Keratinocyte (primary cell): ENCODE measurements at regions not wholly inside any gene's neighbourhood (a gene's known extent, or its start where the extent isn't known, plus 50 kb on each side); places are given as distances from the start of the nearest gene placed in this dataset.

Experiments used
- DNase-seq: peaks from one replicate; pipeline ENCODE4 v3.0.0-alpha.2; 2011; ENCODE audit warnings: low read depth, missing footprints, low spot score
- FAIRE-seq: peaks from 2 replicates; lab custom pipeline; 2011; peaks lifted over from hg19 to GRCh38; lab: Jason Lieb, UNC
- H2AFZ ChIP-seq: 2 replicates; pipeline ENCODE4 v1.6.0; 2012; ENCODE audit warnings: low read length, control low read depth, inconsistent platforms; ENCODE audit not compliant: control insufficient read depth
- H3K27ac ChIP-seq: 2 replicates; pipeline ENCODE4 v1.5.1; 2011; ENCODE audit warnings: low read length; ENCODE audit not compliant: control insufficient read depth, insufficient read depth
- H3K27me3 ChIP-seq: 3 replicates; pipeline ENCODE4 v1.6.0; 2011; ENCODE audit warnings: low read length; ENCODE audit not compliant: control insufficient read depth, insufficient read depth; ENCODE audit errors: extremely low read depth
- H3K36me3 ChIP-seq, 2 experiments: 2 replicates in 1 of 2; 3 replicates in 1 of 2; pipeline ENCODE4 v1.5.1; 2011; ENCODE audit warnings: low read length in 2 of 2, mild to moderate bottlenecking in 1 of 2; ENCODE audit not compliant: control insufficient read depth in 2 of 2, insufficient read depth in 2 of 2; ENCODE audit errors: extremely low read depth in 1 of 2
- H3K4me1 ChIP-seq: 3 replicates; pipeline ENCODE4 v1.5.1; 2011; ENCODE audit warnings: low read length; ENCODE audit not compliant: control insufficient read depth, insufficient read depth; ENCODE audit errors: extremely low read depth
- H3K4me2 ChIP-seq: 3 replicates; pipeline ENCODE4 v1.6.0; 2011; ENCODE audit warnings: low read depth, low read length; ENCODE audit not compliant: control insufficient read depth, insufficient read depth; ENCODE audit errors: extremely low read depth
- H3K4me3 ChIP-seq, 3 experiments: fragments of 200-600 bp in 1 of 3; sonication (generic) in 1 of 3; 2 replicates in 2 of 3; 3 replicates in 1 of 3; pipeline ENCODE4 v1.5.1; 2011 to 2016; ENCODE audit warnings: low read length in 3 of 3, mild to moderate bottlenecking in 3 of 3, control low read depth in 2 of 3, inconsistent platforms in 1 of 3, low read depth in 1 of 3, mixed read lengths in 1 of 3, mixed run types in 1 of 3, moderate library complexity in 1 of 3; ENCODE audit not compliant: control insufficient read depth in 2 of 3, insufficient read depth in 2 of 3; ENCODE audit errors: extremely low read depth in 1 of 3
- H3K79me2 ChIP-seq: 2 replicates; pipeline ENCODE4 v1.6.0; 2012; ENCODE audit warnings: low read length; ENCODE audit not compliant: control insufficient read depth, insufficient read depth
- H3K9ac ChIP-seq: 3 replicates; pipeline ENCODE4 v1.6.0; 2011; ENCODE audit warnings: low read length; ENCODE audit not compliant: control insufficient read depth, insufficient read depth; ENCODE audit errors: extremely low read depth
- H3K9me1 ChIP-seq: 3 replicates; pipeline ENCODE4 v1.6.0; 2011; ENCODE audit warnings: low read length; ENCODE audit not compliant: control insufficient read depth, insufficient read depth; ENCODE audit errors: extremely low read depth
- H3K9me3 ChIP-seq: 2 replicates; pipeline ENCODE4 v1.5.1; 2012; ENCODE audit warnings: low read depth, low read length; ENCODE audit not compliant: control insufficient read depth
- H4K20me1 ChIP-seq: 3 replicates; pipeline ENCODE4 v1.6.0; 2011; ENCODE audit warnings: low read length; ENCODE audit not compliant: control insufficient read depth, insufficient read depth; ENCODE audit errors: extremely low read depth
- CTCF ChIP-seq, 3 experiments: IDR thresholded peaks in 1 of 3; conservative IDR thresholded peaks in 1 of 3; optimal IDR thresholded peaks in 1 of 3; 2 replicates in 2 of 3; 3 replicates in 1 of 3; pipeline versions ENCODE3 to v1.5.1; 2011; ENCODE audit warnings: low read length in 3 of 3, mild to moderate bottlenecking in 3 of 3, moderate library complexity in 2 of 3, control low read depth in 1 of 3, inconsistent platforms in 1 of 3; ENCODE audit not compliant: insufficient read depth in 2 of 3; ENCODE audit errors: extremely low read depth in 1 of 3
- EZH2 ChIP-seq: IDR thresholded peaks from one replicate; pipeline ENCODE4 v1.6.1; 2012; ENCODE audit warnings: inconsistent platforms, mild to moderate bottlenecking, low read length, moderate library complexity
- dilution Hi-C: fragments of 300-500 bp; cut with MboI; formaldehyde crosslinking; loops from one replicate; pipeline ENCODE4 v1.7.0; 2020; ENCODE audit warnings: low sequenced_read_pairs; ENCODE audit not compliant: extremely low pct_ligation_motif_present

- H3K36me3 ChIP-seq = no peaks in the 10 kb centered on the region
- FAIRE-seq = no peak
- H4K20me1 ChIP-seq = no peaks in the 10 kb centered on the region
- H3K4me1 ChIP-seq = no peaks in the 10 kb centered on the region
- dilution Hi-C loops = no loop called here
- H3K9ac ChIP-seq = no peak overlapping the region
- H3K79me2 ChIP-seq = no peaks in the 10 kb centered on the region
- H3K27me3 ChIP-seq = peaks cover 19% of the 10 kb centered on the region
- no peak for DNase-seq
- H3K9me1 ChIP-seq = no peaks in the 10 kb centered on the region
- TF ChIP-seq CTCF (optimal IDR thresholded peaks at IDR 0.05 in 1 of 3, IDR thresholded peaks at IDR 0.05 in 1 of 3, conservative IDR thresholded peaks at IDR 0.05 in 1 of 3; ENCODE audit: extremely low read depth in 1 of 3, insufficient read depth in 2 of 3, low read length in 3 of 3) (no peak), EZH2 (no peak)
- H3K27ac ChIP-seq = no peak overlapping the region
- no peak overlapping the region for H3K4me3 ChIP-seq
- no peak overlapping the region for H2AFZ ChIP-seq
- H3K4me2 ChIP-seq = no peak overlapping the region
- H3K9me3 ChIP-seq = no peaks in the 10 kb centered on the region
These were observed 69.8 kb upstream of the ANKRD34C start for GRCh38 chr15:79212589-79213157.

- Histone ChIP-seq H3K4me1 (no peaks in the 10 kb centered on the region), H4K20me1 (no peaks in the 10 kb centered on the region), H3K79me2 (no peaks in the 10 kb centered on the region), H3K4me3 (no peak overlapping the region), H3K27me3 (peaks cover 19% of the 10 kb centered on the region), H3K4me2 (no peak overlapping the region), H3K9ac (no peak overlapping the region), H2AFZ (no peak overlapping the region), H3K36me3 (no peaks in the 10 kb centered on the region), H3K9me1 (no peaks in the 10 kb centered on the region), H3K9me3 (no peaks in the 10 kb centered on the region), H3K27ac (no peak overlapping the region)
- dilution Hi-C loops = no loop called here
- TF ChIP-seq CTCF (optimal IDR thresholded peaks at IDR 0.05 in 1 of 3, IDR thresholded peaks at IDR 0.05 in 1 of 3, conservative IDR thresholded peaks at IDR 0.05 in 1 of 3; ENCODE audit: extremely low read depth in 1 of 3, insufficient read depth in 2 of 3, low read length in 3 of 3) (no peak), EZH2 (no peak)
- FAIRE-seq = no peak
- no peak for DNase-seq
These were observed 71.0 kb upstream of the ANKRD34C start for GRCh38 chr15:79211481-79211880.
